Central memory CD4-positive, alpha-beta T cell (primary cell): ENCODE measurements at regions not wholly inside any gene's neighbourhood (a gene's known extent, or its start where the extent isn't known, plus 50 kb on each side); places are given as distances from the start of the nearest gene placed in this dataset.

Experiments
- DNase-seq: peaks from one replicate; pipeline ENCODE4 v3.0.0; 2022

GRCh38 chr3:124453189-124453588, 277.1 kb upstream of the UMPS start:
- DNase-seq: no peak

GRCh38 chr3:124455891-124456290, 274.4 kb upstream of the UMPS start:
- no peak for DNase-seq

GRCh38 chr3:124456506-124456905, 273.7 kb upstream of the UMPS start:
- DNase-seq: no peak

GRCh38 chr3:124459678-124460077, 270.6 kb upstream of the UMPS start:
- DNase-seq: no peak

DNA sequence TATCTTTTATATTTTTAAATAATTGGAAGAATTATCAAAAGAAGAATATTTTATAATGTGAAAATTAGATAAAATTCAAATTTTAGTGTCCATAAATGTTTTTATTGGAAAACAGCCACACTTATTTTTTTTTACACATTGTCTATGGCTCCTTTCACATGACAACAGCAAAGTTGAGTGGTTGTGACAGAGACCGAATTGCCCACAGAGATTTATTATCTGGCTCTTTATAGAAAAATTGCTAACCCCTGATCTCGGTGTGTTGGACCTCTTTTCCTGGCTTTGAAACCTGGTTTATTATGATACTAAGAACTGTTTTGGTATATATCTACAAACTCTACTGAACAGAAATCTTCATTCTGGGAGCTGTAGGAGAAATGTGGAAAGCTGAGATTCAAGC, 269.1 kb upstream of the UMPS start:
- no peak for DNase-seq

- no peak for DNase-seq
Measured at GRCh38 chr3:124461838-124462632, 268.2 kb upstream of the UMPS start.

GRCh38 chr3:124463234-124463633, 267.0 kb upstream of the UMPS start:
- no peak for DNase-seq

DNA sequence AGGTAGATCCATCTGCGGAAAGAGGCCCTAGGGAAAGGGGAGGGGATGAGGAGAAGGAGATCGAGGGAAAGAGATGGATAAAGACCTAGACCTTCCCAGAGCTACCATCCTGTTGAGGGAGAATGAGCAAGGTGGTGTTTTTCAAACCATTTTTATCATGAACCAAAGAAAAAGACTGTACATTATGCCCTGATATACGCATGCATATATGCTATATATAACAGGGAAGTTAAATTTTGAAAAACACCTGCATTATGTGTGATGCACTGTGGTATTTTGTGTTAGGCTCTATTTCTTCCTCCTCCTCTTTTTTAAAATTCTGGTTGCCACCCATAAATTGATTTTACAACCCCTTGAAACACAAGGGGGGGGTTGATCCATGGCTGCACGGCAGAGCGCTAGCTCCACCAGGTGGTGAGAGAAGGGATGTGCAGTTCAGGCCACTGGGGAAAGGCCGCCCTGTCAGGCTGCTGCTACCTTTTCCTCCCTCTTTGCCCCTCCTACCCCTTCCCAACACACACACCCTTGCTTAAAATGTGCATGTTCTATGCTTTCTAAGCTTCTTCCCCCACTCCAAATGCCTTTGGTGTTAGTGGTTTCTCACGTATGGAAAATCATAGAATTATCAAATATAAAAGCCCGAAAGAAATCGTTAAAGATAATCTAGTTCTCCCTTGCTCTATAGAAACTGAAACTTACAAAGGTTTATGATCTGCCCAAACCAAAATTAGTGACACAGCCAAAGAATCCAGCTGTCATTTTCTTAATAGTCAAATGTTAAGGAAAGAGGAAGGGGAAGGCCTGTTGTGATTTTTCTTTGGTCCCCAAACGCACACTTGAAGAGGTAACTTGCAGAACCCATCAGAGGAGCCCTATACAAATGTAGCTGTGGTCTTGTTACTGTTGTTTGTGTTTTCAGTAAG, 262.0 kb upstream of the UMPS start:
- DNase-seq: no peak

GRCh38 chr3:124469555-124469954, 260.7 kb upstream of the UMPS start:
- DNase-seq: no peak

GRCh38 chr3:124478830-124479229, 251.4 kb upstream of the UMPS start:
- DNase-seq: no peak

DNA sequence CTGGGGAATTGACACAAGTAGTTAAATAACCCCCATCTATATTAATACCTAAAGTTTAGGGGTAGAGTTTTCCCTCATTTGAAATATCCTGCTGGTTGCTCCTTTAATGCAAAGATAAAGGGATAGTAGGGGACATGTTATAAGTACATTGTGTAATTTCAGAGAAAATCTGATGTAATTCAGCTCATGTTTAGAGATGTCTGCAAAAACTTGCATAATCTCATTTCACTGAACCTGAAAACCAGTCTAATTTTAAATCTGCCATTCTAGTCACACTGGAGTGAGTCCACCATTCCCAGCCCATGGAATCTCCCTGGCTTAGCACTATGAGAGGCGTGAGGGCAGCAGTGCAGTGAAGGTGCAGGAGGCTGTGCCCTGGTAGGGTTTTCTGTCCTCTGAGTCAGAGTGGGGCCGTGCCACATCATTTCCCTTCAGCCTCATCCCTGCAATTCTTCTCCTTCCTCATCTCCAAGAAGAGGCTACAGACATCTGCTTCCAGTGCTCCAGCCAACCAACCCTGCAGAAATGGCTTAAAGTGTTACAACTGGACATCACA, 246.3 kb upstream of the UMPS start:
- DNase-seq: no peak

DNA sequence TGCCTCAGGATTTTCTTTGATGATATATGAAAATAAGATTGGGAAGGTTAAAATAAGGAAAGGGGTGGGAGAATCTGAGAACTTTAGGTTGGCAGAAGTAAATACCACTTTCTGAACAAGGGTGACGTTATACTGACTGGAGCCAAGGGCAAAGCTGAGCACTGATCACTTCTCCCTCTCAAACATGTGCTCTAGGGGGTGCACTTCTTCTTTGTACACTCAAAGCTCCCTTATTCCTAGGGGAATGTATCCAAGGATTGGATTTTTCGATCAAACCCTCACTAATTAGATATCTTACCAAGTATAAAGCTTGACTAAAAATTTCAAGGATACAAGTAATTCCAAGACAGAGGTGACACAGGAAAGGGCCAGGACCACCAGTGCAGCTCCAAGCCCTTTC, 243.9 kb upstream of the UMPS start:
- no peak for DNase-seq

GRCh38 chr3:124489506-124489905, 240.7 kb upstream of the UMPS start:
- no peak for DNase-seq

GRCh38 chr3:124491098-124491497, 239.2 kb upstream of the UMPS start:
- DNase-seq: no peak

- no peak for DNase-seq
Measured at GRCh38 chr3:124491875-124492274, 238.4 kb upstream of the UMPS start.

- no peak for DNase-seq
Measured at GRCh38 chr3:124492824-124493223, 237.4 kb upstream of the UMPS start.

DNA sequence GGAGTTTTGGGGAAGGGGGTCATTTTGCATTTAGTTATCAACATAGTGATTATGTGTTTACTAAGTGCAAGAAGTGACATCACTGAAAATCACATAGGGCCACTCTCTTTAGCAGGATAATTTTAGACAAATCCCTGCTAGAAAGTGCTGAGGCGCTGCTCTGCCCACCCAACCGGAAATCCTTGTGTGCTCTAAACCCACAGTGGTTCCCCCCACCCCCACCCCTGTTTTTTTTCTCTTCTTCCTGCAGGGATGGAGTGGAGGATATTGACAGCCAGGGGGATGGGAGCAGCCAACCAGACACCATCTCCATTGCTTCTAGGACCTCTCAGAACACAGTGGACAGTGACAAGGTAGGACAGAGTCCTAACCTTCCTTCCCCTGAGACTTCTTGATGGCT, 234.2 kb upstream of the UMPS start:
- no peak for DNase-seq

GRCh38 chr3:124497487-124497886, 232.8 kb upstream of the UMPS start:
- no peak for DNase-seq

- no peak for DNase-seq
Measured at GRCh38 chr3:124498891-124499290, 231.4 kb upstream of the UMPS start.

GRCh38 chr3:124504332-124505059, 225.8 kb upstream of the UMPS start:
- no peak for DNase-seq

- no peak for DNase-seq
Measured at GRCh38 chr3:124509884-124510283, 220.4 kb upstream of the UMPS start.

GRCh38 chr3:124510290-124510689, 220.0 kb upstream of the UMPS start:
- no peak for DNase-seq
